B cell (primary cell): ENCODE measurements at regions not wholly inside any gene's neighbourhood (a gene's known extent, or its start where the extent isn't known, plus 50 kb on each side); places are given as distances from the start of the nearest gene placed in this dataset.

Experiments used
- ATAC-seq: fragments of 200-7000 bp; cut with Tn5 transposase; one replicate; pipeline ENCODE4 v1.10.0; 2021; ENCODE audit warnings: low read depth, mild to moderate bottlenecking, moderate number of reproducible peaks, moderate library complexity
- CTCF ChIA-PET: fragments of 350-600 bp; sonication (Branson Sonifier 250); formaldehyde crosslinking; loops from one replicate; lab custom pipeline; 2021; ENCODE audit warnings: antibody characterized with exemption, inconsistent platforms; lab: Charles Lee
- POLR2A ChIA-PET: fragments of 350-600 bp; sonication (Branson Sonifier 250); formaldehyde crosslinking; loops from one replicate; lab custom pipeline; 2021; ENCODE audit warnings: antibody characterized with exemption; lab: Charles Lee
- DNase-seq: peaks from one replicate; pipeline ENCODE4 v3.0.0; 2013
- H2AFZ ChIP-seq: 2 replicates; pipeline ENCODE4 v1.6.1; 2012; ENCODE audit warnings: mild to moderate bottlenecking, low read depth, low read length; ENCODE audit not compliant: insufficient read depth, poor library complexity, severe bottlenecking
- H3K27ac ChIP-seq, 2 donors: 1 replicate in 1 of 2; 2 replicates in 1 of 2; pipeline ENCODE4 v1.5.1; 2012 to 2013; ENCODE audit warnings: low read length in 2 of 2, mild to moderate bottlenecking in 2 of 2, moderate library complexity in 1 of 2
- H3K27me3 ChIP-seq, 4 experiments: fragments of 200-600 bp in 1 of 4; sonication (generic) in 1 of 4; replicated peaks in 1 of 4; 1 replicate in 2 of 4; 2 replicates in 2 of 4; pipeline versions ENCODE4 v1.6.1 to v1.7.0; 2013 to 2016; ENCODE audit warnings: low read length in 3 of 4, mild to moderate bottlenecking in 2 of 4, mixed read lengths in 1 of 4, moderate library complexity in 1 of 4; ENCODE audit not compliant: insufficient read depth in 4 of 4, control insufficient read depth in 3 of 4; ENCODE audit errors: control extremely low read depth in 1 of 4
- H3K36me3 ChIP-seq, 2 experiments: replicated peaks in 1 of 2; 1 replicate in 1 of 2; 2 replicates in 1 of 2; pipeline versions ENCODE4 v1.6.1 to v1.7.1; 2013; ENCODE audit warnings: low read length in 1 of 2; ENCODE audit not compliant: insufficient read depth in 2 of 2, control insufficient read depth in 1 of 2; ENCODE audit errors: control extremely low read depth in 1 of 2, extremely low read depth in 1 of 2
- H3K4me1 ChIP-seq, 2 donors: fragments of 200-600 bp in 1 of 2; sonication (generic) in 1 of 2; 1 replicate in 1 of 2; 2 replicates in 1 of 2; pipeline versions ENCODE4 v1.5.1 to v1.6.1; 2013 to 2017; ENCODE audit warnings: low read length in 2 of 2; ENCODE audit not compliant: control insufficient read depth in 2 of 2, insufficient read depth in 2 of 2
- H3K4me2 ChIP-seq: replicated peaks from 2 replicates; pipeline ENCODE3; 2012; ENCODE audit warnings: mild to moderate bottlenecking, low read depth, low read length; ENCODE audit not compliant: poor library complexity, severe bottlenecking
- H3K4me3 ChIP-seq, 5 experiments: fragments of 200-600 bp in 1 of 5; sonication (generic) in 1 of 5; 1 replicate in 3 of 5; 2 replicates in 2 of 5; pipeline versions ENCODE4 v1.5.1 to v1.7.0; 2011 to 2016; ENCODE audit warnings: low read length in 4 of 5, mild to moderate bottlenecking in 4 of 5, low read depth in 2 of 5, control low read depth in 1 of 5, moderate library complexity in 1 of 5; ENCODE audit not compliant: insufficient read depth in 1 of 5; ENCODE audit errors: control extremely low read depth in 1 of 5, extremely low read depth in 1 of 5
- H3K79me2 ChIP-seq: fragments of 200-600 bp; sonication (generic); one replicate; pipeline ENCODE4 v1.6.0; 2016; ENCODE audit warnings: low read length; ENCODE audit not compliant: control insufficient read depth, insufficient read depth
- H3K9ac ChIP-seq: fragments of 200-600 bp; sonication (generic); 2 replicates; pipeline ENCODE4 v1.6.1; 2017; ENCODE audit warnings: mild to moderate bottlenecking, low read length, moderate library complexity
- H3K9me3 ChIP-seq, 3 donors: one replicate each; pipeline versions ENCODE4 v1.6.1 to v1.7.1; 2013; ENCODE audit warnings: low read length in 2 of 3; ENCODE audit not compliant: control insufficient read depth in 2 of 3, insufficient read depth in 1 of 3; ENCODE audit errors: control extremely low read depth in 1 of 3
- H4K20me1 ChIP-seq: 2 replicates; pipeline ENCODE4 v1.6.0; 2012; ENCODE audit warnings: mild to moderate bottlenecking, low read length; ENCODE audit not compliant: insufficient read depth, control insufficient read depth, poor library complexity, severe bottlenecking
- H3K27ac Mint-ChIP-seq: one replicate; pipeline ENCODE4 v1.8.0; 2021; ENCODE audit warnings: mixed read lengths
- H3K27me3 Mint-ChIP-seq: one replicate; pipeline ENCODE4 v1.8.0; 2021; ENCODE audit warnings: mixed read lengths
- H3K4me1 Mint-ChIP-seq: one replicate; pipeline ENCODE4 v1.8.0; 2021; ENCODE audit warnings: mixed read lengths
- H3K4me3 Mint-ChIP-seq: one replicate; pipeline ENCODE4 v1.8.0; 2021; ENCODE audit warnings: mixed read lengths
- H3K9me3 Mint-ChIP-seq: one replicate; pipeline ENCODE4 v1.8.0; 2022; ENCODE audit warnings: mixed read lengths; ENCODE audit not compliant: insufficient read depth
- CTCF ChIP-seq: fragments of 200-600 bp; IDR thresholded peaks from one replicate; pipeline ENCODE4 v1.8.0; 2022; ENCODE audit warnings: antibody characterized with exemption, mild to moderate bottlenecking
- EZH2 ChIP-seq: IDR thresholded peaks from 2 replicates; pipeline ENCODE4 v1.6.1; 2012; ENCODE audit warnings: borderline replicate concordance, low read depth, mild to moderate bottlenecking, moderate library complexity, low read length; ENCODE audit not compliant: insufficient read depth, poor library complexity, severe bottlenecking
- WGBS: methylation state at CpG from one replicate; pipeline ENCODE4 v1.1.5; 2013; ENCODE audit warnings: missing lambda C conversion rate; ENCODE audit not compliant: insufficient coverage; 5-methylcytosine and 5-hydroxymethylcytosine counted together
- intact Hi-C: fragments of 100-400 bp; cut with micrococcal nuclease; formaldehyde crosslinking; loops from one replicate; pipeline ENCODE4 v1.10.0; 2022

- no peak for DNase-seq
These were observed 926.2 kb downstream of the VRK1 start for GRCh38 chr14:97723351-97723750.

DNA sequence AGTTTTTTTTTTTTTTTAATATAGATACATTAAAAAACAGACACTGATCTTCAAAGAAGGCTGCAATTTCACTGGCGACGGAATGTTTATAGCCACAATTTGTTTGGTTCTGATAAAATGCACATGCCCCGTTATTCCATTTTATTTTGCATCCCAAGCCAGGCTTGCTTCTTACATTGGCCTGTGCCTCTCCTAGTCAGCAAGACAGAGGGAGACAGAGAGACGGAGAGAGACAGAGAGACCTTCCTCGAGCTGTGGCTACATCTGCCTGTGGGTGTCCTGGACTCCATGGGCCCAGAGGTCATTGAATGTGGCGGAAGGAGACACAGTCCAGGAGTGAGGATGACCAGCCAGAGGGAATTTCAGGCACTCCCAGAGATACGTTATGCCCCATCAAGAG lies 926.6 kb downstream of the VRK1 start:
- Mint-ChIP-seq H3K27ac (no peak overlapping the region), H3K9me3 (peaks cover 14% of the 10 kb centered on the region), H3K4me3 (no peak overlapping the region), H3K27me3 (peaks cover 8% of the 10 kb centered on the region), H3K4me1 (no peaks in the 10 kb centered on the region)
- TF ChIP-seq EZH2 (no peak), CTCF (no peak)
- Histone ChIP-seq H3K4me3 (no peak overlapping the region), H2AFZ (no peak overlapping the region), H3K79me2 (no peaks in the 10 kb centered on the region), H4K20me1 (no peaks in the 10 kb centered on the region), H3K27me3 (no peaks in the 10 kb centered on the region), H3K4me2 (no peak overlapping the region), H3K9ac (no peak overlapping the region), H3K9me3 (peaks cover 0 to 10% (median 7%) of the 10 kb centered on the region in 3 donors), H3K27ac (no peak overlapping the region), H3K36me3 (no peaks in the 10 kb centered on the region), H3K4me1 (no peaks in the 10 kb centered on the region)
- DNase-seq (no peak), ATAC-seq (no peak)
- intact Hi-C loops: no loop called here
- 94% methylated on average over 5 of the region's 7 CpGs for WGBS
- ChIA-PET CTCF (no interaction called here), POLR2A (no interaction called here)

More at GRCh38 chr14:97723351-97723750, 926.2 kb downstream of the VRK1 start:
- H3K4me3 ChIP-seq: no peak overlapping the region
- intact Hi-C loops: no loop called here
- no peak overlapping the region for H2AFZ ChIP-seq
- peaks cover 8% of the 10 kb centered on the region for H3K27me3 Mint-ChIP-seq
- no peaks in the 10 kb centered on the region for H3K4me1 ChIP-seq
- no peaks in the 10 kb centered on the region for H3K27me3 ChIP-seq
- no peak for ATAC-seq
- WGBS: 83% methylated on average over 1 of the region's 6 CpGs
- no peaks in the 10 kb centered on the region for H3K79me2 ChIP-seq
- CTCF ChIA-PET: no interaction called here
- no peaks in the 10 kb centered on the region for H3K4me1 Mint-ChIP-seq
- no peak overlapping the region for H3K27ac ChIP-seq
- H3K9me3 ChIP-seq: peaks cover 0 to 8% (median 7%) of the 10 kb centered on the region in 3 donors
- H3K27ac Mint-ChIP-seq: no peak overlapping the region
- H3K36me3 ChIP-seq: no peaks in the 10 kb centered on the region
- H4K20me1 ChIP-seq: no peaks in the 10 kb centered on the region
- no peak overlapping the region for H3K4me3 Mint-ChIP-seq
- no peak overlapping the region for H3K9ac ChIP-seq
- H3K4me2 ChIP-seq: no peak overlapping the region
- peaks cover 14% of the 10 kb centered on the region for H3K9me3 Mint-ChIP-seq
- TF ChIP-seq EZH2: no peak
- POLR2A ChIA-PET: no interaction called here
